Right ventricle myocardium inferior (tissue), 1 donor: ENCODE measurements at regions not wholly inside any gene's neighbourhood (a gene's known extent, or its start where the extent isn't known, plus 50 kb on each side); places are given as distances from the start of the nearest gene placed in this dataset.
"Not testable (repeated sequence)": the region's sequence is repeated elsewhere in the genome, so short reads cannot be mapped to it uniquely, and the experiment has no call there.

Experiments used
- ATAC-seq: fragments of 200-7000 bp; cut with Tn5 transposase; one replicate; pipeline ENCODE4 v1.9.1; 2020; ENCODE audit warnings: mild to moderate bottlenecking, moderate library complexity
- DNase-seq: peaks from one replicate; pipeline ENCODE4 v3.0.0; 2021; ENCODE audit errors: missing footprints
- intact Hi-C: fragments of 100-400 bp; cut with DNase I; formaldehyde crosslinking; loops from one replicate; pipeline ENCODE4 v1.11.0; 2022
- donor health status: DM: no; HTN: yes; CAD: no; lungs with severe emphysema.

DNA sequence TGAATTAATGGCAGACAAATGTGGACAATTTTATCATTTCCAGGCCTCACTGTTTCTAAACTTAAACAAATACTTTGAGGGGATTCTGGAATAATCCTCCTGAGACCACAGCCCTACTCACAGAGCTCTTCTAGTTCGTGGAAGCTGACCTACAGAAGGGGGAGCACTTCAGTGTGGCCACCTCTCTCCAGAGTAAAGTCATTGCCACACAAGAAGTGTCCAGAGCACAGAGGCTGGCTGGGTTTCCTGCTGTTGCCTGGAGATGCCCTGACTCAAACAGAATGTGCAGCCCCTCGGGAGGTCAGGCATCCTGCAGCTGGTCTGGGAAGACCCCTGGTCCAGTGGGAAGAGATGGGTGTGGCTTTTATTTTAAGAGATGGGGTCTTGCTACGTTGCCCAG, 110.9 kb downstream of the QRSL1 start:
- DNase-seq = no peak
- no peak for ATAC-seq
- intact Hi-C loops = no loop called here

DNA sequence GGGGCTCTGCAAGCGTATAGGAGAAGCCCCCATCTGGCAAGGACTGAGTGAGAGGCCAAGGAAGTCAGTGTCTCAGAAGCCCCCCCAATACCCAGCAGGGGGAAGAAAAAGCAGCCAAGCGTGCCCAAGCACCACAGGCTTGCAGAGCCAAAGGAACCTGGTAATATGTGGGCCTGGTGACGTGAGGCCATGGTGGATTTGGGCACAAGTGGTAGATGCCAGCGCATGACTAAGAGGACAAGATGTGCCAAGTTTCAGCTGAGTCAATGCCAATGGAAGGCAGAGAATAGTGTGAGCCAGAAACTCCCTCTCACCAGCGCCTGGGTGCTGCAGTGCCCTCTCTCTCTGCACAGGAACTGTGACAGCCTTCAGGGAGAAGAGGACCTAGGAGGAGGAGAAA, 110.0 kb downstream of the QRSL1 start:
- peak; percentile 90 for ATAC-seq
- intact Hi-C loops = no loop called here

DNA sequence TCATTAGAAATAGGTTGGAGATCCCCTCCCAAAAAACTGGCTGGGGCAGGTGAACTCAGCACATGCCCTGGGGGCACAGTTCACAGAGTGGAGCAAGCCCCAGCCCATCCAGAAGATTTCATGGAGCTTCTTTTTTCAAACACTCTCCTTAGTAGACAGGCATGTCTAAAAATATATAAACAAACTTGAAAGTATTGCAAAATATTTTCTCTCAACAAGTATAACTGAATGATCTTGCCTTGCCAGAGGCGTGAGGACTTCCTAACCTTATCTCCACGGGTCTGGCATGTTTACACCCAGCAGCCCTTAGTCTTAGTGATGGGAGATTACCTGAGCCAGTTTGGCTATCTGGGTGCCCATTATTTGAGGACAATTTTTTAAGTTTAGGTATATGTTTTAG, 107.1 kb downstream of the QRSL1 start:
- intact Hi-C loops = no loop called here
- DNase-seq = no peak
- no peak for ATAC-seq

More for the DNA sequence above, 110.0 kb downstream of the QRSL1 start:
- no peak for DNase-seq

DNA sequence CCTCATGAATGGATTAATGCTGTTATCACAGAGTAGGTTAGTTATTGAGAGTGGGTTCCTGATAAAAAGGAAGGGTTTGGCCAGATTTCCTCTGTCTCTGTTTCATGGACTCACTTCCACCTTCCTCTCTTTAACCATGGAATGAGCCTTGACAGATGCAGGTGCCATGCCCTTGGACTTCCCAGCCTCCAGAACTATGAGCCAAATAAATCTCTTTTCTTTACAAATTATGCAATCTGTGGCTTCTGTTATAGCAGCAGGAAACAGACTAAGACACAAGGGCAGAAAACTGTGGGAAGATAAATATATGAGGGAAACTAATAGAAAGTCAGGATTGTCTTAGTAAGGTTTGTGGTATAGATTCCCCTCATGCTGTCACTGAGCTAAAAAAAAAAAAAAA, 106.5 kb downstream of the QRSL1 start:
- no peak for DNase-seq
- ATAC-seq = no peak
- intact Hi-C loops = no loop called here

DNA sequence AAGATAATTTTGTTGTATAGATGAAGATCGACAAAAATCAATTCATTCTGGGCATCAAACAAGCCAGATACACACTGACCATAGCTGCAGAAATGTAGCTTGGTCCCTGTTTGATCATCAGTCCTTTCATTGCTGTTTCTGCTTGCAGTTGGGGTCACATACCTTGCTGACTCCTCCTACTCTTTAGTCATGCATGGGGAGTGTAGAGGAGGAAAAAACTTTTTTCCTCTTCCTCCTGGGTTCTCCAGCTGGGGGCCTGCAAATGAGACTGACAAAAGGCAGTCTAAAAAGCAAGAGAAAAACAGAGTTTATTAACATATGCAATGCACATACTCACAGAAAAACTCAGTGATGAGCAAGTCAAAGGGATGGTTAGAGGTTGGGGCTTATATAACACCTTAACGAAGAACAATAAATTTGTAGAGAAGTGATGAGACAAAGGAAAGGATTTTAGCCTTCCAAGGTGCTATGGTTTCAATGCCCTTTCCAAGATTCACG, 105.8 kb downstream of the QRSL1 start:
- DNase-seq = no peak
- no peak for ATAC-seq
- intact Hi-C loops = no loop called here

DNA sequence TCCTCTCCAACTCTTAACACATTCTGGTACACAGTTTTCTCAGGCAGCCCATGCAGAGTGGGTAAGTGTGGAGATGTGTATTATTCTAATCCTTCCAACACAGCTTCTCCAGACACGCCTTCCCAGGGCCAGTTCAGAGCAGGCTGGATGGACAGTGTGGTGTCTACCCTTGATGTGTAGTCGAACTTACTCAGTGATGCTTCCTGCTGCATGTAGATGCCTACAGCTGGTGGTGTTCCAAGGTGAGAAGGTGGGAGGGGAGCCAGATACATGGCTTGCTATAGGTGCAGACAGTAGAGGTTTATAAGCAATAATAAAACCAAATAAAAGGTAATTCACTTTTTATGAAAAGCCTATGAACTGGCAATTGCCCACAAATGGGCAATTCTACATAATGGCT, 104.0 kb downstream of the QRSL1 start:
- no peak for DNase-seq
- ATAC-seq = no peak
- intact Hi-C loops = no loop called here

DNA sequence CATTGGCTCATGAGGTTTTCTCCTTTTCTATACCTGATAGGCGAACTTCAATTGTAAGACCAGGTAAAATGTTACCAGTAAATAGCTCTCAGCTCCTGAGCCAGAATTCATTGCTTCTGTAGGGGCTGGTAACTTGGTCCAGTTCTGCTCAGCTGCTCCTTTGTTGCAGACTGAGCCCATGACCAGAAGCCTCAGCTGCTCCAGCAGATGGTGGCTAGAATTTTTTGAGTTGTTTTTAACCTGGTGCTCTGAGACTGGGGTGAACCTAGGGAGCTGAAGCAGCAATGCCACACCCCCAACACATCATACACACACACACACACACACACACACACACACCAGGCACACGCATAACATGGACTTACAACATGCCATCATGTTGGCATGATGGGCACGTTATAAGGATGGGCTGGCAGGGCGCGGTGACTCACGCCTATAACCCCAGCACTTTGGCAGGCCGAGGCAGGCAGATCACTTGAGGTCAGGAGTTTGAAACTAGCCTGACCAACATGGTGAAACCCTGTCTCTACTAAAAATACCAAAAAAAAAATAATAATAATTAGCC, 103.1 kb downstream of the QRSL1 start:
- ATAC-seq (no peak), DNase-seq (no peak)
- intact Hi-C loops = no loop called here

DNA sequence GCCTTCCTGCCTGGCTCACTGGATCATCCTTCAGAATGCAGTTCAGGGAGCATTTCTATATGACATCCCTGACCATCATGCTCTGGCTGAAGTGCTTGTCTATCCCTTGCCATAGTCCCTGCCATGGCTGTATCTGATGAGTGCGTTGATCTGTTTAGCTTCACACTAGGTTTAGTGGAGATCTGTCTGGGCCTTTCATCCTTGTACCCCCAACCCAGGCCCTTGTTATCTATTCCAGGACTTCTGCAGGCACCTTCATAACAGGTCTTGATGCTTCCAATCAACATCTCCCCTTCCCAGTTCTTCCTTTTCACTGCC, 102.4 kb downstream of the QRSL1 start:
- ATAC-seq (no peak), DNase-seq (no peak)
- intact Hi-C loops = no loop called here

DNA sequence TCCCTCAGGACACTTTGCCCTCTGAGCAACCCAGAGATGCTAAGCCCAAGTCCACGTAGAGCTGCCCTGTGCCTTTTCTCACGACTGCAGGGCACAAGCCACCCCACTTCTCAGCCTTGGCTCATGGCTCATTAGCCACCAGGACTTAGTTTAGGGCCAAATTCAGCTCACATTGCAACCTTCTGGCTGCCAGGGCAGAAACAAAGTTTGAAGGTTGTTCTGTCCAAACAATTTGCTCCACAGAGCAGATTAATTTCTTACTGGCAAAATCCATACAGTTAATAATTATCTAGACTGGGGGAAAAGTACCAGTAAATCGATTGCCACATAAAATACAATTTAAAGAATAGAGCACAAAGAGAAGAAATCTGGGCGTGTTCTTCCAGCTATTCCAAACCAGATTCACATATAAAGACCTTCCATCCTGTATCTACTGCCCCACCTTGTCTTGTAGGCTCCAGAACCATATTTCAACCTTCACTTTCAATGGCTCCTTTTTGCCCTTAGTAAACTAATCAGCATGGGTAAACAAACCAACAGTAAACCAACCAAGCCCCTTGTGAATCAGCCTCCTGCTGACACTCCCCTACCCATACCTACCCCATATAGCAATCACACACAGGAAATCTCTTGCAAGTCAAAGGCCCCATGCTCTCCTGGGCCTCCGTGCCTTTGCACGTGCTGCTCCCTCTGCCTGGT, 101.9 kb downstream of the QRSL1 start:
- ATAC-seq = no peak
- DNase-seq = no peak
- intact Hi-C loops = no loop called here

DNA sequence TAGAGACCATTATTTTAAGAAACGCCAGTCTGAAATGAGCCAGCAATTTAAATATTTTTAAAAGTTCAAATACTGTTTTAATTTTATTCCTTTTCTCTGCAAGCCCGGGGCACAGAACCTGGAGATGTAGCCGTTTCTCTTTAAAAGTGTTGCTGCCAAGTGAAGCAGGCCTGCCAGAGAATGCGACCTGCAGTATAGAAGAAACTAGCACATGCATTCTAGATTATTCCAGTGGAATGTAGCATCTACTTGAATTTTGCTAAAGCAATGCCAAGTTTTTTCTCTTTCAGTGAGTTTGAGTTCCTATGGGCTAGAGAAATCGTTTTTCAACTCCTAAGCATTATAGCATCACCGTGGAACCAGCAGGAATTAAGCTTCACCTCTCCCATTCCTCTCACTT, 101.3 kb downstream of the QRSL1 start:
- intact Hi-C loops = no loop called here
- DNase-seq = no peak
- ATAC-seq = no peak

DNA sequence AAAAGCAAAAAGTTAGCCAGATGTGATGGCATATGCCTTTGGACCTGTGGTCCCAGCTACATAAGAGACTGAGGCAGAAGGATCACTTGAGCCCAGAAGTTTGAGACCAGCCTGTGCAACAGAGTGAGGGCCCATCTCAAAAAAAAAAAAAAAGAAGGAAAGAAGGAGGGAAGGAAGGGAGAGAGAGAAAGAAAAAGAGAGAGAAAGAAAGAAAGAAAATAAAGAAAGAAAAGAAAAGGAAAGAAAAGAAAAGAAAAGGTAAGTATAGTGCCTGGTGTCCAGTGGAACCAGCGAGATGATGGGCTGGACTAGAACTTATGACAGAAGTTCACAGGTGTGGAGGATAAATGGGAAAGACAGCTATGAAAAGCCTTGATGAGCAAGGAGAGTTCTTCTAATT, 100.9 kb downstream of the QRSL1 start:
- ATAC-seq = no peak
- no peak for DNase-seq
- intact Hi-C loops = no loop called here

DNA sequence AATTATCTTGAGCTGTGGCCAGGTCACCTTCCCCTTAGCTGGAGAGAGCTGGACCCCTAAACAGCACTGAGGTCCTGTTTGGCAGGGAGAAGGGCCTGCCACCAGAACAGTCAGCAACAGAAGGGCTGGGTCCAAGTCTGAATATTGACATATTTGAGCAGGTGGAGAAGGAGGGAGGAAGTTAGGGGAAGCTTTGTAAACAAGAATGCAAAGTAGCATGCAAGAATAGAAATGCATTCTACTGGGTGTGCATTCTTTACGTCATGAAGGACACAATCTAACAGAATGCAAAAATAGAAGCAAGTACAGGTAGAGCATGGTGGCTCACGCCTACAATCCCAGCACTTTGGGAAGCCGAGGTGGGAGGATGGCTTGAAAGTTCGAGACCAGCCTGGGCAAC, 100.5 kb downstream of the QRSL1 start:
- DNase-seq (no peak), ATAC-seq (no peak)
- intact Hi-C loops = no loop called here

DNA sequence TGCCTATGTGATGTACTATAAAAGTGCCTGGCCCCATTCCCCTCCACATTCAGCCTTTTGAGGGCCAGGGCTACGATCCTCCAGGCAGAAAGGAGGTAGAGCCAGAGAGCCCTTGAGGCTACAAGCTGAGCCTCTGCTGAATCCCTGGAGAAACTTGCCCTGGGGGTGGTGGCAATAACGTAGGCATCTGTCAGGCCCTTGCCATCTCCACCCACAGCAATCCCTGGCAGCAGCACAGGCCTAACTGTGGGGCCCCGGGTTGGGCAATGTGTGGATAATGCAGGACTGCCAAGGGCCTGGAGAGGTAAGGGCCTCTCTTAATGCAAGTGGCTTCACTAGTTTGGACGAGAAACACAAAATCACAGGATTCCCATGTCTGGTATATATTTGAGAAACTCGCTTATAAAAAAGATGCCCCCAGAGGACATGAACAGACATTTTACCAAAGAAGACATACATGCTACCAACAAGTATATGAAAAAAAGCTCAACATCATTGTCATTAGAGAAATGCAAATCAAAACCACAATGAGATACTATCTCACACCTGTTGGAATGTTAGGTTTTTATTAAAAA, 99.0 kb downstream of the QRSL1 start:
- intact Hi-C loops = no loop called here
- ATAC-seq (no peak), DNase-seq (no peak)

DNA sequence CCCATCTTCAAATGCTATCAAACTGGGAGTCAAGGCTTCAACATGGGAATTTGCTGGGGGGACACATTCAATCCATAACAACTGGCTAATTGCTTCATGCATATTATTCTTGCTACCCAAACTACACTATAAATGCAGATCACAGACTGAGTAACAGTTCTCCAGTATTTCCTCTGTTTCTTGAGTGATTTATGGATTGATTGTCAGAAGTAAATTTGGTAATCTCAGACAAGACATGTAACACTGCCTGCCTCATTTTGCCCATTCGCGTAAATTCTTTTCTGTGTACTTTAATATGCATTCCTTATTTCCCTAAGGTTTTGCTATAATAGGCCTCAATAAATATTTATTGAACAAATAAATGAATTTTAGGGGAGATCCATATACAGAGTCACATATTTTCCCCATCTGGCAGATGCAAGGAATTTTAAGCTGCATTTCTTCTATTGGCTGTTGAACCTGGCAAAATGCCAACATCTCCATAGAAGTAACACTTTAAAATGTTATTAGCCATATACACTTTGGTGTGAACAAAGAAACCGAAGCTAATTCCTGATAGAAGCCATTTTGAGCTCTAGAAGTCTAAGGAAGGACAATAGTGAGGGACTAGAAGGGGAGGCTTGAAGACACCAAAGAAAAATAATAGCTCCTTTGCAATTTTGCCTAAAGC, 98.2 kb downstream of the QRSL1 start:
- intact Hi-C loops = no loop called here
- no peak for ATAC-seq
- DNase-seq = no peak

DNA sequence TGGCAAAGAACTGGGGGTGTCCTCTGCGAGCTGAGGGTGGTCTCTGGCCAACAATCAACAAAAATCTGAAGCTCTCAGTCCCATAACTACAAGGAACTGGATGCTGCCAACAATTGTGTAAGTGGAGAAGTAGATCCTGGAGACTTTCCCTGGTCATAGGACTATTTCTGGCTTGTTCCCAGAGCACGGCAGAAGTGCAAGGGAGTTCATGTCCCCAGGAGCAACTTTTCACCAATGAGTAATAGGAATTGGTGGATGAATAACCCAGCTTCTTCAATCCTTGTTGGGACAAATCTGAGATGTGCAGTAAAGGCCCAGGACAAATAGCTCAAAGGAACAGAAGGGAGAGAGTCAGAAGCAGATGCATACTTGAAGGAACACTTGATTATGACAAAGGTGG, 95.5 kb downstream of the QRSL1 start:
- no peak for DNase-seq
- intact Hi-C loops = no loop called here
- no peak for ATAC-seq

DNA sequence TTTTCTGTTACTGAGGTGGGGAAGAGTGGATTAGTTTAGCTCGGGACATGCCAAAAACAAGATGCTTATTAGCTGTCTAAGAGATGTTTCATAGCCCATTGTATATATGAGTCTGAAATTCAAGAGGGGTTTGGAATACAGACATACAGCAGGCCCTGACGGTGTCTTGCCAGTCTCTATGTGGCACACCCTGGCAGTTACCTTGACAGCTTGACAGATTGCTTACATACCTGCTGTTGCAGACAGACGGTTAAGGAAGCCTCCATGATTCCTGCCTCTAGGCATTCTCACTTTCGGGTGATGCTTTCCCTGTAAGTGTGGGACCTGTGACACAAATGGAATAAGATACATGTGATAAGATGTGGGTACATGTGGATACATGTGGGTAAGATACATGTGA, 95.0 kb downstream of the QRSL1 start:
- intact Hi-C loops = no loop called here
- ATAC-seq = no peak
- DNase-seq = no peak

DNA sequence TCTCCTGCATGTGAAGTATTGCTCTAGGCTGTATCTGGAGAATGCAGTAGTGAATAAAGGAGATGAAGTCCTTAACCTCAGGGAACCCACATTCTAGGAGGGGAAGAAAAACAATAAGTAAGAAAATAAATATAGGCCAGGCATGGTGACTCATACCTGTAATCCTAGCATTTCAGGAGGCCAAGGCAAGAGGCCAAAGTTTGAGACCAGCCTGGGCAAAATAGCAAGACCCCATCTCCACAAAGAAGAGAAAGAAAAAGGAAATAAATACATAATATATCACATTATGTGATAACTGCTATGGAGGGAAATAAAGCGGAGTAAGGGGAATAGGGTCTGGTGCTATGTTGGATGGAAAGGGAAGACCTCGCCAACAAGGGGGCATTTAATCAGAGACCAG, 94.0 kb downstream of the QRSL1 start:
- DNase-seq, ATAC-seq, intact Hi-C loops: not testable (repeated sequence)

DNA sequence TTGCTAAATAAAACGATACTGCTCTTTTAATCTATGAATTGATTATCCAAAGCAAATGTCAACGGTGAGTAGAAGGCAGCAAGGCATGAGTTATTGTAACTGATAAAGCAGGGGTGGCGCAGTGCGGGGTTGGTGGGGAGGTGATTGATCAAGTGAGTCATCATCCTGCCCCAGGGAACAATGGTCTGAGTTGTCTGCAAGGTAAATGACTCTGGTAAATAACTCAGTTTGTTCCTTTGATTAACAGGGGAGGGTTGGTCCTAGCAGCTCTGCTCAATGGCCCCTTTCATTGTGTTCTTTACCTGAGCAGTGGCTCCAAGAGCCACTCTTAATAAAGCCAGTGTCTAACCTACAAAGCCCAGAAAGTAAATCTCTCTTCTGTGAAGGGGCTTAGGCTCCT, 91.8 kb downstream of the QRSL1 start:
- ATAC-seq, intact Hi-C loops: not testable (repeated sequence)

More for the DNA sequence above, 91.8 kb downstream of the QRSL1 start:
- not testable (repeated sequence) for DNase-seq
